ENCODE measurements at regions not wholly inside any gene's neighbourhood (a gene's known extent, or its start where the extent isn't known, plus 50 kb on each side); places are given as distances from the start of the nearest gene placed in this dataset.

DNA sequence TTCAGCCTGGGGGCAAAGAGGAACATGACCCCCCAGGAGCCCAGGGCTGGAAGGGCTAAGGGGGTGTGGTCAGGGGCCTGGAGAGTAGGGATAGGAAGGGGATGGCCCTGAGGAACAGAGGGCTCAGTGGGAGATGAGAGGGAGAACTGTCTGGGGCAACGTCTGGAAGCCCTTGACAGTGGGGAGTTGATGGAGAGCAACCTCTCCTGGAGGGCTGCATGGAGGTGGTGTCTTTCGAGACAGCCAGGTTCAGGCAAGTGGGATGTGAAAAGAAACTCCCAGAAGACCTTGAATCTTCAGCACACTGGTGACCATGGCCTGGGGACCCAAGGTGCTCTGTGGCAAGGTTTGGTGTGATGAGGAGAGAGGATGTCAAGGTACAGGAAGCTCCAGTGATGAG, 54.2 kb upstream of the RUNX3 start:
- TF ChIP-seq, protein P1, sequence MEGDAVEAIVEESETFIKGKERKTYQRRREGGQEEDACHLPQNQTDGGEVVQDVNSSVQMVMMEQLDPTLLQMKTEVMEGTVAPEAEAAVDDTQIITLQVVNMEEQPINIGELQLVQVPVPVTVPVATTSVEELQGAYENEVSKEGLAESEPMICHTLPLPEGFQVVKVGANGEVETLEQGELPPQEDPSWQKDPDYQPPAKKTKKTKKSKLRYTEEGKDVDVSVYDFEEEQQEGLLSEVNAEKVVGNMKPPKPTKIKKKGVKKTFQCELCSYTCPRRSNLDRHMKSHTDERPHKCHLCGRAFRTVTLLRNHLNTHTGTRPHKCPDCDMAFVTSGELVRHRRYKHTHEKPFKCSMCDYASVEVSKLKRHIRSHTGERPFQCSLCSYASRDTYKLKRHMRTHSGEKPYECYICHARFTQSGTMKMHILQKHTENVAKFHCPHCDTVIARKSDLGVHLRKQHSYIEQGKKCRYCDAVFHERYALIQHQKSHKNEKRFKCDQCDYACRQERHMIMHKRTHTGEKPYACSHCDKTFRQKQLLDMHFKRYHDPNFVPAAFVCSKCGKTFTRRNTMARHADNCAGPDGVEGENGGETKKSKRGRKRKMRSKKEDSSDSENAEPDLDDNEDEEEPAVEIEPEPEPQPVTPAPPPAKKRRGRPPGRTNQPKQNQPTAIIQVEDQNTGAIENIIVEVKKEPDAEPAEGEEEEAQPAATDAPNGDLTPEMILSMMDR (IDR thresholded peaks at IDR 0.05; ENCODE audit: insufficient read depth, low read length, poor library complexity, severe bottlenecking), result no peak
- Histone ChIP-seq H3K27me3 (replicated peaks; ENCODE audit: control insufficient read depth, insufficient read depth, low read length) (no peaks in the 10 kb centered on the region), H3K36me3 (ENCODE audit: control insufficient read depth, insufficient read depth, low read length) (no peaks in the 10 kb centered on the region), H3K4me3 (replicated peaks; ENCODE audit: low read depth, low read length) (no peak overlapping the region)
- no peak for DNase-seq (ENCODE audit: extremely low read depth, insufficient read length)

DNA sequence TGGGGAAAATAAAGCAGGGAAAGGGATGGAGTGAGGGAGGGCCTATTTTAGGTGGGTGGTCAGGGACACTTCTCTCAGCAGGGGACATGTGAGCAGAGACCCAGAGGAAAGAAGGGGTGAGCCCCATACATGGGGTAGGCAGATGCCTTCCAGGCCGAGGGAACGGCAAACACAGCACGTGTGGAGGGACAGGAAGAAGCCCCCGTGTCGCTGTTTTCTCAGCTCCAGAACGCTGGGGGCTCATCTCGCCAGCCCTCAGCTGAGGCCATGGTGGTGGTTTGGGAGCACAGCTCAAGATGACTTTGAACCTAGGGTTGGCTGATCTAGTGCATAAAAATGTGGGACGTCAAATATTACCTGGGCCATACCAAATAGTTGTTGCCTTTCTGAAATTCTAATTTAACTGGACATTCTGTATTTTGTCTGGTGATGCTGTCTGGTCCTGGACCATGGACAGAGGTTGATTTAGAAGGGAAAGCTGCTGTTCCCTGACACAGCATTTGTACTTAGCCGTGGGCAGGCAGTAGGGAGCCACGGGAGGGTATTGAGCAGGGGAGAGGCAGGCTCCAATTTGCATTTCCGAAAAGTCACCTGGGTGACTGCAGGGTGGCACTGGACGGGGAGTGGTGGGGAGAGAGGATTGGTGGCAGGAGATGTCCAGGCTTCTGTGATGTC, 53.1 kb upstream of the RUNX3 start:
- DNase-seq (ENCODE audit: extremely low read depth, insufficient read length), result no peak
- Histone ChIP-seq H3K27me3 (replicated peaks; ENCODE audit: control insufficient read depth, insufficient read depth, low read length) (no peaks in the 10 kb centered on the region), H3K36me3 (ENCODE audit: control insufficient read depth, insufficient read depth, low read length) (no peaks in the 10 kb centered on the region), H3K4me3 (replicated peaks; ENCODE audit: low read depth, low read length) (no peak overlapping the region)
- TF ChIP-seq, protein P1 (IDR thresholded peaks at IDR 0.05; ENCODE audit: insufficient read depth, low read length, poor library complexity, severe bottlenecking), result no peak

DNA sequence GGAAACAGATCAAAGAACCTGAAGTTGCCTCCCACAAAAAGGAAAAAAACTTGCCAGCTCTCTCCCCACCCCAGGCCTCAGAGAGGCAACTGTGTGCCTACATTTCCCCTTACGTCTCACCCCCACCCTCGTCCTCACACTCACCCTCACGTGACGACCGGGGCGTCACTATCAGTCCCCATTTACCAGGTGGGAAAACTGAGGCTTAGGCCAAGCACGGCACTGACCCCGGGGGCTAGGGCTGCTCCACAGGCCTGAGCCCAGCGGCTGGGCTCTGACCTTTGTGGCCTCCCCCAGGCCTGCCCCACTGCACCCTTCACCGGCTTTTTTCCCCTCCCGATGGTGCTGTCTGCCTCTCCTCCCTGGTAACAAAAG, 51.5 kb upstream of the RUNX3 start:
- Histone ChIP-seq H3K4me3 (replicated peaks; ENCODE audit: low read depth, low read length) (no peak overlapping the region), H3K27me3 (replicated peaks; ENCODE audit: control insufficient read depth, insufficient read depth, low read length) (no peaks in the 10 kb centered on the region), H3K36me3 (ENCODE audit: control insufficient read depth, insufficient read depth, low read length) (no peaks in the 10 kb centered on the region)
- no peak for DNase-seq (ENCODE audit: extremely low read depth, insufficient read length)
- TF ChIP-seq, protein P1 (IDR thresholded peaks at IDR 0.05; ENCODE audit: insufficient read depth, low read length, poor library complexity, severe bottlenecking), result no peak

DNA sequence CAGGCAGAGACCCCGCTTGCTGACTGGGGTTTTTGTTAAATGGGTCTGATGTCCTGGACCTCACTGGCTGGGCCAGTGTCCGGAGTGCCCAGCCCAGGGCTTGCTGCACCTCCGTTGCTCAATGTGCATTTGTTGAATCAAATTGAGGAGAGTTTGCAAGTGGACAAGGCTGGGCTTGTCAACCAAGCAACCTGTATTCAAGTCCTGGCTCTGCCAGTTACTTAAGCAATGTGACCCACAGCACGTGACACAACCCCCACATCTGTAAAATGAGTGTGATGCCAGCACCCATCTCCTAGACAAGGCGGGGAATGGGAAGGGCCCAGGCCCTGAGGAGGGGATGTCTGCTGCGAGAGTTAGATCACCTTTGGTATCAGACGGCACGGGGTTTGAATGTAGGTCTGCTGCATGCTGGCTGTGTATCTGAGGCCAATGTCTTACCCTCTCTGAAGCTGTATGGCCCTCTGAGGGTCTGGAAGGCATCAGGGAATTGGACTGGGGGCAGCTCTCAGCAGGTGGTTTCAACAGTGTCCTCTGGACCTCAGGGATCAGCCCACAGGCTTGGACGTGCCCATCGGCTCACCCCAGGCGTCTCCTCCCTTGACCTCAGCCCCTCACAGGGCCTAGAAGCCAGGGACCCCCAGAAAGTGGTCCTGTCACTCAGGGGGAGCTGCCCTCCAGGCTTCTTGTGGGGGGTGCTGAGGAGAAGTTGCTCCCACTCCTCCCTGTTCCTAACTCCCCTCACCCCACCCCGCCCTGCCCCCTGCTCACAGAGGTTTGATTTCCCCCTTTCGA, 51.0 kb upstream of the RUNX3 start:
- TF ChIP-seq, protein P1 (IDR thresholded peaks at IDR 0.05; ENCODE audit: insufficient read depth, low read length, poor library complexity, severe bottlenecking), result no peak
- no peak overlapping the region for H3K4me3 ChIP-seq (replicated peaks; ENCODE audit: low read depth, low read length)
- no peaks in the 10 kb centered on the region for H3K36me3 ChIP-seq (ENCODE audit: control insufficient read depth, insufficient read depth, low read length)
- H3K27me3 ChIP-seq (replicated peaks; ENCODE audit: control insufficient read depth, insufficient read depth, low read length), result no peaks in the 10 kb centered on the region
- DNase-seq (ENCODE audit: extremely low read depth, insufficient read length), result no peak
